OCI-LY7 (cell line): ENCODE measurements at regions not wholly inside any gene's neighbourhood (a gene's known extent, or its start where the extent isn't known, plus 50 kb on each side); places are given as distances from the start of the nearest gene placed in this dataset.

Experiments
- BruUV-seq: library from RNA; stranded (reverse); fragments of 400-500 nt; replicated peaks from 2 replicates; lab custom pipeline; 2021; lab: Mats Ljungman, UMichigan
- CTCF ChIA-PET: fragments of 300-600 bp; sonication (Branson Sonifier 250); formaldehyde crosslinking; loops from one replicate; lab custom pipeline; 2022; ENCODE audit warnings: antibody characterized with exemption; ENCODE audit not compliant: unreplicated experiment; lab: Charles Lee
- POLR2A ChIA-PET: fragments of 300-600 bp; sonication (Branson Sonifier 250); formaldehyde crosslinking; loops from one replicate; lab custom pipeline; 2022; ENCODE audit warnings: antibody characterized with exemption; lab: Charles Lee
- DNase-seq: peaks from one replicate; pipeline ENCODE4 v3.0.0-alpha.2; 2015; ENCODE audit warnings: low spot score
- H2AFZ ChIP-seq: fragments of 200-600 bp; sonication (generic), shearing (Covaris generic); 2 replicates; pipeline ENCODE4 v1.6.1; 2014; ENCODE audit warnings: mild to moderate bottlenecking, antibody characterized with exemption, low read length, moderate library complexity
- H3K27ac ChIP-seq: fragments of 200-600 bp; sonication (generic); 2 replicates; pipeline ENCODE4 v1.5.1; 2014; ENCODE audit warnings: mixed run types, low read depth, mild to moderate bottlenecking, moderate library complexity, low read length, inconsistent platforms; ENCODE audit not compliant: poor library complexity, severe bottlenecking
- H3K36me3 ChIP-seq: fragments of 200-600 bp; sonication (generic); 2 replicates; pipeline ENCODE4 v1.6.1; 2014; ENCODE audit warnings: mild to moderate bottlenecking, antibody characterized with exemption, low read length, moderate library complexity, mixed read lengths; ENCODE audit not compliant: insufficient read depth
- H3K4me1 ChIP-seq: fragments of 200-600 bp; sonication (generic); 2 replicates; pipeline ENCODE4 v1.5.1; 2014; ENCODE audit warnings: mild to moderate bottlenecking, low read length; ENCODE audit not compliant: insufficient read depth, poor library complexity, severe bottlenecking
- H3K4me2 ChIP-seq: fragments of 200-600 bp; sonication (generic); 2 replicates; pipeline ENCODE4 v1.6.1; 2014; ENCODE audit warnings: mild to moderate bottlenecking, low read length
- H3K4me3 ChIP-seq: fragments of 200-600 bp; sonication (generic); 2 replicates; pipeline ENCODE4 v1.5.1; 2014; ENCODE audit warnings: mild to moderate bottlenecking, low read depth, low read length; ENCODE audit not compliant: poor library complexity, severe bottlenecking
- H3K79me2 ChIP-seq: fragments of 200-600 bp; sonication (generic); 2 replicates; pipeline ENCODE4 v1.6.1; 2016; ENCODE audit warnings: low read depth, mild to moderate bottlenecking, low read length, moderate library complexity, mixed read lengths; ENCODE audit not compliant: insufficient read depth
- H3K9me2 ChIP-seq: fragments of 200-600 bp; sonication (generic); 2 replicates; pipeline ENCODE4 v1.6.1; 2016; ENCODE audit warnings: mild to moderate bottlenecking, low read length, mixed read lengths; ENCODE audit not compliant: insufficient read depth
- H3K9me3 ChIP-seq: fragments of 200-600 bp; sonication (generic); 2 replicates; pipeline ENCODE4 v1.6.1; 2014; ENCODE audit warnings: mild to moderate bottlenecking, mixed run types, low read length, mixed read lengths
- H4K20me1 ChIP-seq: fragments of 200-600 bp; sonication (generic); 2 replicates; pipeline ENCODE4 v1.6.1; 2014; ENCODE audit warnings: mild to moderate bottlenecking, antibody characterized with exemption, low read length, moderate library complexity, mixed read lengths; ENCODE audit not compliant: insufficient read depth
- EZH2phosphoT487 ChIP-seq: fragments of 200-600 bp; sonication (generic); IDR thresholded peaks from 2 replicates; pipeline ENCODE4 v1.6.1; 2018; ENCODE audit warnings: low read depth, borderline replicate concordance, mild to moderate bottlenecking, mixed run types, antibody characterized with exemption, low read length, moderate library complexity, mixed read lengths
- intact Hi-C: fragments of 100-400 bp; cut with micrococcal nuclease; formaldehyde crosslinking; loops from one replicate; pipeline ENCODE4 v1.10.0; 2022; ENCODE audit not compliant: unreplicated experiment
- TF ChIP-seq, protein P1 (sequence below): fragments of 200-600 bp; sonication (generic); conservative IDR thresholded peaks from 2 replicates; pipeline ENCODE4 v1.5.1; 2014; ENCODE audit warnings: mild to moderate bottlenecking, antibody characterized with exemption, low read length, moderate library complexity, mixed read lengths

GRCh38 chr7:96605045-96605716 is 104.5 kb downstream of the SEM1 start:
- H3K27ac ChIP-seq, result no peak overlapping the region
- no peaks in the 10 kb centered on the region for H3K9me2 ChIP-seq
- H3K4me3 ChIP-seq, result no peak overlapping the region
- H2AFZ ChIP-seq, result no peak overlapping the region
- no peaks in the 10 kb centered on the region for H3K36me3 ChIP-seq
- TF ChIP-seq, protein P1, sequence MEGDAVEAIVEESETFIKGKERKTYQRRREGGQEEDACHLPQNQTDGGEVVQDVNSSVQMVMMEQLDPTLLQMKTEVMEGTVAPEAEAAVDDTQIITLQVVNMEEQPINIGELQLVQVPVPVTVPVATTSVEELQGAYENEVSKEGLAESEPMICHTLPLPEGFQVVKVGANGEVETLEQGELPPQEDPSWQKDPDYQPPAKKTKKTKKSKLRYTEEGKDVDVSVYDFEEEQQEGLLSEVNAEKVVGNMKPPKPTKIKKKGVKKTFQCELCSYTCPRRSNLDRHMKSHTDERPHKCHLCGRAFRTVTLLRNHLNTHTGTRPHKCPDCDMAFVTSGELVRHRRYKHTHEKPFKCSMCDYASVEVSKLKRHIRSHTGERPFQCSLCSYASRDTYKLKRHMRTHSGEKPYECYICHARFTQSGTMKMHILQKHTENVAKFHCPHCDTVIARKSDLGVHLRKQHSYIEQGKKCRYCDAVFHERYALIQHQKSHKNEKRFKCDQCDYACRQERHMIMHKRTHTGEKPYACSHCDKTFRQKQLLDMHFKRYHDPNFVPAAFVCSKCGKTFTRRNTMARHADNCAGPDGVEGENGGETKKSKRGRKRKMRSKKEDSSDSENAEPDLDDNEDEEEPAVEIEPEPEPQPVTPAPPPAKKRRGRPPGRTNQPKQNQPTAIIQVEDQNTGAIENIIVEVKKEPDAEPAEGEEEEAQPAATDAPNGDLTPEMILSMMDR, result no peak
- TF ChIP-seq EZH2phosphoT487, result no peak
- H3K4me1 ChIP-seq, result no peaks in the 10 kb centered on the region
- intact Hi-C loops, result loop anchor here (10.0 kb wide), 1 partner anchor 60 kb away; no protein-coding TSS in a partner anchor
- BruUV-seq, result no TSS peak
- CTCF ChIA-PET, result no interaction called here
- H3K4me2 ChIP-seq, result no peak overlapping the region
- no peaks in the 10 kb centered on the region for H3K9me3 ChIP-seq
- H4K20me1 ChIP-seq, result no peaks in the 10 kb centered on the region
- DNase-seq, result no peak
- POLR2A ChIA-PET, result no interaction called here
- no peaks in the 10 kb centered on the region for H3K79me2 ChIP-seq

GRCh38 chr7:96599288-96599936 is 110.2 kb downstream of the SEM1 start:
- Histone ChIP-seq H3K4me2 (no peak overlapping the region), H3K4me1 (no peaks in the 10 kb centered on the region), H3K9me2 (no peaks in the 10 kb centered on the region), H4K20me1 (no peaks in the 10 kb centered on the region), H3K36me3 (no peaks in the 10 kb centered on the region), H2AFZ (no peak overlapping the region), H3K27ac (no peak overlapping the region), H3K9me3 (no peaks in the 10 kb centered on the region), H3K4me3 (no peak overlapping the region), H3K79me2 (no peaks in the 10 kb centered on the region)
- BruUV-seq, result no TSS peak
- CTCF ChIA-PET, result no interaction called here
- POLR2A ChIA-PET, result interaction anchor here (0.5 kb wide), 1 partner anchor 135 kb away, joined by 3 read pairs; no protein-coding TSS in a partner anchor
- intact Hi-C loops, result no loop called here
- no peak for TF ChIP-seq EZH2phosphoT487
- TF ChIP-seq, protein P1, result no peak
- DNase-seq, result no peak

DNA sequence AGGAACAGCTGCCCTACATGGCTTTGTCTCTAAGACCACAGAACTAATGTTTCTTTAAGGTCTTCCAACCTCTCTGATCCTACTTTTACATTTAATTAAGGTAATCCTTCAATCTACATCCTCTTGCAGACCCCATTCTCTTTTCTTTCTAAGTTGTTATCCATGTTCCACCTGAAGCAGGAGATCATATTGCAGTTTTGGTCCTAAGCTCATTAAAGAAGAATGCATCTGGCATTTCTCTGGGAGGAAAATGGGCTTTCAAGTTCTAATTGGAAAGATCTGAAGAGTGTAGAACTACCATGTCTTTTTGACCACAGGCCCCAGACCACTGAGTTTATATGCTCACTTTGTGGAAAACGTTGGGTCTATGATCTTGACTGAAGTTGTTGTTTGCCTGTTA is 111.2 kb downstream of the SEM1 start:
- BruUV-seq, result no TSS peak
- no peaks in the 10 kb centered on the region for H3K79me2 ChIP-seq
- H3K4me3 ChIP-seq, result no peak overlapping the region
- POLR2A ChIA-PET, result interaction anchor here (0.6 kb wide), 1 partner anchor 1111 kb away, joined by 3 read pairs; no protein-coding TSS in a partner anchor
- no peaks in the 10 kb centered on the region for H3K9me2 ChIP-seq
- TF ChIP-seq, protein P1, result no peak
- no peak for TF ChIP-seq EZH2phosphoT487
- no peak for DNase-seq
- CTCF ChIA-PET, result no interaction called here
- H3K27ac ChIP-seq, result no peak overlapping the region
- H3K4me2 ChIP-seq, result no peak overlapping the region
- H2AFZ ChIP-seq, result no peak overlapping the region
- no peaks in the 10 kb centered on the region for H3K4me1 ChIP-seq
- no peaks in the 10 kb centered on the region for H3K36me3 ChIP-seq
- no peaks in the 10 kb centered on the region for H3K9me3 ChIP-seq
- H4K20me1 ChIP-seq, result no peaks in the 10 kb centered on the region
- intact Hi-C loops, result no loop called here
